HT1080 (cell line): ENCODE measurements at regions not wholly inside any gene's neighbourhood (a gene's known extent, or its start where the extent isn't known, plus 50 kb on each side); places are given as distances from the start of the nearest gene placed in this dataset.
"Not testable (repeated sequence)": the region's sequence is repeated elsewhere in the genome, so short reads cannot be mapped to it uniquely, and the experiment has no call there.

ENCODE experiments used
- DNase-seq: peaks from one replicate; pipeline ENCODE4 v3.0.0-alpha.2; 2015; ENCODE audit warnings: low read depth

DNA sequence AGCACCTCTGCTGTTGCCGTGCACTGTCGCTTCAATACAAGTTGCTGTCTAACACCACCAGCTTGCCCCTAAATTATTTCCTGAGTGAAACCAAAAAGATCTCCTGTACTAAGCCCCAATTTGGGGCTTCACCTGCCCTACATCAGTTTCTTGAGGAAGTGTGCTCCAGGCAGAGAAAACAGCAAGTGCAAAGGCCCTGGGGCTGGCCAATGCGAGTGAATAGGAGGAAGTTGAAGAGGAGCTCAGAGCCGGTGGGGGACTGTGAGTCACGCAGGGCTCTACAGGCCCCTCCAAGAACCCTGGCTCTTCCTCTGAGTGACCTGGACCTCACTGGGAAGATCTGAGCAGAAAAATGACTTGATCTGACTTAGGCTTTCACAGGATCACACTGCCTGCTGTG is 117.2 kb downstream of the IPO8 start:
- peak; percentile 26 for DNase-seq

DNA sequence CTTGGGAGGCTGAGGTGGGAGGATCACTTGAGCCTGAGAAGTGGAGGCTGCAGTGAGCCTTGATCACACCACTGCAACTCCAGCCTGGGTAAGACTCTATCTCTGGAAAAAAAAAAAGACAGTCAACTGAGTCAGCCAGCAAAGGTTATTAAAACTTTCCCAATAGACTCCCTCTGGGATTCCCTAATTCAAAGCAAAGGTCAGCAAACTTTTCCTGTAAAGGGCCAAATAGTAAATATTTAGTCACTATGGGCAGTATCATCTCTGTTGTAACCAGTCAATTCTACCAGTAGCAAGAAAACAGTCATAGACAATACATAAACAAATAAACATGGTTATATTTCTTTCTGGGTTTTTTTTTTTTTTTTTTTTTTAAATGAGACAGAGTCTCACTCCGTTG is 122.5 kb downstream of the IPO8 start:
- no peak for DNase-seq

DNA sequence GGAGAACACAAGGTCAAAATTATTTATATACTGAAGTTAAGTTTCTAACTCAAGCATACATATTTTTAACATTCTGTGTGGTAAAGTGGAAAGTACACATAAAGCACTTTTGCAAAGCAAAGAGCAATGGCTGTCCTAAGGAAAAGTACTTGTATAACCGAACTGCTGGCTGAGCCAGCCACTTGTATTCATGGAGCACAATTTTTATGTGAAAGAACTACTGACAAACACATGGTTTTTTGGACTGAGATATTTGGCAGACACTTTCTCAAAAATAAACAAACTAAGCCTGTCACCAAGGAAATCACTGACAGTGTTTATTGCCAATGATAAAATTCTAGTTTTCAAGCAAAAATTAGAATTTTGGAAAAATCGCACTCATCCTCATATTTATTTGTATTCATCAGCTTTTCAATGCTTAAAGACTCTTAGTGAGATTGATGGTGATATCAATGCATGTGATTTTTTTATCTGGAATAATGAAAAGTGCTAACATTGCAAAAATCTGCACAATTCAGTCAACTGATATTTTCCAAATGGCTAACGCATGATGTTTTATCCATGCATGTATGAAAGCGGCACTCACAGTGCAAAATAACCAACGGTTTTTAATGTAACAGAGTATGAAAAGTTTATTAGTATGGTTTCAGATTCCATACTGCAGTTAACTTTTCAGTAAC is 125.3 kb downstream of the IPO8 start:
- DNase-seq, result no peak

DNA sequence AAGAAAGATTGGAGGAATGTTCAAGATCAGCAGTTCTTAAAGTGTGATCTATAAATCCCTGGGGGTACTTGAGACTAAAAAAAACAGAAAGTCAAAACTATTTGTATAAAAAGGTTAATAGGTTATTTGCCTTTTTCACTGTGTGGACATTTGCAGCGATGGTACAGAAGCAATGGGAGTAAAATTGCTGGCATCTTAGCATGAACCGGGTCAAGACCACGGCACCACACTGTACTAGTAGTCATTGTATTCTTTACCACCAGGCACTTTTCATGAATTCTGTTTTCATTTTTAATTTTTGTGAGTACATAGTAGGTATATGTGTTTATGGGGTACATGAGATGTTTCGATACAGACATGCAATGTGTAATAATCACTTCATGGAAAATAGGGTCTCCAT is 126.2 kb downstream of the IPO8 start:
- DNase-seq, result no peak

DNA sequence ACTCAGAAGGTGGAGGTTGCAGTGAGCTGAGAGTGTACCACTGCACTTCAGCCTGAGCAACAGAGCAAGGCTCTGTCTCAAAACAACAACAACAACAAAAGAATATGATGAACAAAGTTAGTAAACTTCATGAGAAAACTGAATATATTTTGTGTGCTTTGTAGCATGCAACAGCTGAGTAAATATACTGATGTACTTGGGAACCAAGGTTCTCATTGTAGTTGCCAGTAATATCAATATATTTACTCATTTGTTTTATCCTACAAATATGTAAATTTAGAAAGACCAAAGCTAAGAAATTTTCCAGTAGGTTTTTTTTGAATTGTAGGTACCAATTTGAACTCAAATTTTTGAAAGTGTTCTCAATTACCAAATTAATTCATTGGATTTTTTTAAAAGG is 127.2 kb downstream of the IPO8 start:
- no peak for DNase-seq

DNA sequence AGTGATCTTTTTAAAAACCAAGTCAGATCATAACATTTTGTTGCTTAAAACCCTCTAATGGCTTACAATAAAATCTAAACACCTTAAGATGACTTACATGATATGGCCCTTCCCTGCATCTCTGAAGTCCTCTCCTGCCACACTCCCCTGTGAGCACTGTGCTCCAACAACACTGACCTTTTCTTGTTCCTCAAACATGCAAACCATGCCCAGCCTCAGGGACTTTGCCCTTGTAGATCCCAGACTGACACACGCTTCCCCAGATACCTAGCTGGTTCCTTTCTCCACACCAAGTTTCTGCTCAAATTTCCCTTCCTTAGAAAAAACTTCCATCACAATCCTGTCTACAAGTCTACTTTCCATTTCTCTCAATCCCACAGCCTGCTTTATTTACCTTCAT is 128.6 kb downstream of the IPO8 start:
- no peak for DNase-seq

DNA sequence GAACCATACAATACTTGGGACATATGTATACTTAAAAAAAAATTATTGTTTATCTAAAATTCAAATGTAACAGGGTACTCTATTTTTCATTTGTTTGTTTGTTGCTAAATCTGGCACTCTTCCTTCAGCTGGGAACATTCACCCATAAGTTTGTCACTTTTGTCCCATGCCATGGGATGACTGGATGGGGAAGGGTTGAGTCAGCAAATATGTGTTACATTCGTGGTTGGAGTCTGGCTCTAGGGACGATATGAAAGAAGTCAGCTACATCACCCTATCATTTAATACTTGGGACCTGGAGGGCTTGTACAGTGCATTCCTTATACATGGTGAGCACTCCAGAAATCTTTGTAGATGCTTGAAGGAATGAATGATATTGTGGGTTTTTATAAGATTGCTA is 131.3 kb downstream of the IPO8 start:
- no peak for DNase-seq

DNA sequence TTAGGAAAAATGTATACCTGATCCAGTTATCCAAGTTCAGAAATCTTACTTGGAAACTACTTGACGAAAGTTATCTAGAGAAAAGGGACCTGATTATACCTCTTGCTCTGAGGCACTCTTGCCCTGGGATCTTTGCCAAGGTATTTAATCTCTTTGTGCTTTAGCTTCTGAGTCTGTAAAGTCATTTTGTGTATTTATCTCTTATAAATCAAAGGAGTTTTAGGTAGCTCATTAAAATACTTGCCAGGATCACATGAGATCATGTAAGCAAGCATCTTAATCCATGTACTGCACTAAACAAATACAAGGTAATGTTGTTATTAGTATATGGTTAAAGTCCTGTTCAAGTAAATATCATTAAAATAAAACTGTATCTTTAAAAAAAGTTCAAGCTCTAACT is 147.5 kb downstream of the IPO8 start:
- no peak for DNase-seq

DNA sequence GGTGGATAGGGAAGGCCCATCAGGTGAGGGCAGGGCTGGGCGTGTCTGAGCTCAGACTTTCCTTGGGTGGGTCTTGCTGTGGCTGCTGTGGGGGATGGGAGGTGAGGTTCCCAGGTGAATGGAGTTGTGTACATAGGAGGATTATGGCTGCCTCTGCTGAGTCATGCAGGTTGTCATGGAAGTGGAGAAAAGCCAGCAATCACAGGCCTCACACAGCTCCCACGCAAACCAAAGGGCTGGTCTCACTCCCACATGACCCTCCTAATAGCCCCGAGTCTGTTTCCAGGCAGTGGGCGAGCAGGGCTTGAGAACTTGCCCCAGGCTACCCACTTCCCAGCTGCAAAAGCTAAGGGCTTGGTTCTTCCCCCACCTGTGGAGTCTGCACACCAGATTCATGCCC is 149.5 kb downstream of the IPO8 start:
- peak; percentile 25 for DNase-seq

DNA sequence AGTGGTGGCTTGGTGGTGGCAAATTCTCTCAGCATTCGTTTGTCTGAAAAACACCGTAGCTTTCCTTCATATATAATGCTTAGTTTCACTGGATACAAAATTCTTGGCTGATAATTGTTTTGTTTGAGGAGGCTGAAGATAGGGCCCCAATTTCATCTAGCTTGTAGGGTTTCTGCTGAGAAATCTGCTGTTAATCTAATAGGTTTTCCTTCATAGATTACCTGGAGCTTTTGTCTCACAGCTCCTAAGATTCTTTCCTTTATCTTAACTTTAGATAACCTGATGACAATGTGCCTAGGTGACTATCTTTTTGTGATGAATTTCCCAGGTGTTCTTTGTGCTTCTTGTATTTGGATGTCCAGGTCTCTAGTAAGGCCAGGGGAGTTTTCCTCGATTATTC is 151.0 kb downstream of the IPO8 start:
- not testable (repeated sequence) for DNase-seq

DNA sequence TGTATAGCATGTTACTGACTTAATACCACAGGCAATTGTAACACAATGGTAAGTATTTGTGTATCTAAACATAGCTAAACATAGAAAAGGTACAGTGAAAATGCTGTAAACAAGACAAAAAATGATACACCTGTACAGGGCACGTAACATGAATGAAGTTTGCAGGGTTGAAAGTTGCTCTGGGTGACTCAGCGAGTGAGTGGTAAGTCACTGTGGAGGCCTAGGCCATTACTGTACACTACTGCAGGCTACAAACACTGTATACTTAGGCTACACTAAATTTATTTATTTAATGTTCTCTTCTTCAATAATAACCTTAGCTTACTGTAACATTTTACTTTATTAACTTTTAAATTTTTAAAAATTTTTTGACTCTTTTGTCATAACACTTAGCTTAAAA is 158.4 kb downstream of the IPO8 start:
- DNase-seq, result no peak

DNA sequence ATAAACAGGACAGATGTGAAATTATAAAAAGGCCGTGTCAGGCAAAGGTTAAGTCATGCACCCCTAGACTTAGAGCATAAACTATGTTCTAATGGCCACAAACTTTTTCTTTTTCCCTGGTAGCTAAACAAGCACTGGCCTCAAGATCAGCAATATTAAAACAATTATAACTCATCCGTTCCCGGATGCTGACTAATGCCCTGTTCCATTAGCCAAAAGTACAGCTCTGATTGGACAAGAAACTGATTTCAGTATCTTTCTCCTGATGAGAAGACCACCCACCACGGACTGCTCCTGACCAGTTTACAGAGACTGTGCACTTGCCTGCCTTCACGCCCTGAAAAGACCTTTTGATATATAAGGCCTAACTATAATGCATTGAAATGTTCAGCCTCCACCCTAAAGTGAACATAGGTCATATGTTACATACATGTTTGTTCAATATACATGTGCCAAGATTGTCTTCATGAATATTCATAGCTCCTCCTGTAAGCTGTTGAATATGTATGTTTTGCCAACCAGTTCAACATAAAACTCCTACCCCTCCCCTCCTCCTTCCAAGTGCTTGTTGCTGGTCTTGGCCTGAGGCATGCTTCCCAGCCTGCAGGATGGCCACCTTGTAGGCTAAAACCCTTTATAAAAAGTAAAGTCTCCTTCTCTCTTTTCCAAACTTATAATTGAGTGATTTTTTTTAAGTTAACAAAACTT is 162.0 kb downstream of the IPO8 start:
- no peak for DNase-seq

DNA sequence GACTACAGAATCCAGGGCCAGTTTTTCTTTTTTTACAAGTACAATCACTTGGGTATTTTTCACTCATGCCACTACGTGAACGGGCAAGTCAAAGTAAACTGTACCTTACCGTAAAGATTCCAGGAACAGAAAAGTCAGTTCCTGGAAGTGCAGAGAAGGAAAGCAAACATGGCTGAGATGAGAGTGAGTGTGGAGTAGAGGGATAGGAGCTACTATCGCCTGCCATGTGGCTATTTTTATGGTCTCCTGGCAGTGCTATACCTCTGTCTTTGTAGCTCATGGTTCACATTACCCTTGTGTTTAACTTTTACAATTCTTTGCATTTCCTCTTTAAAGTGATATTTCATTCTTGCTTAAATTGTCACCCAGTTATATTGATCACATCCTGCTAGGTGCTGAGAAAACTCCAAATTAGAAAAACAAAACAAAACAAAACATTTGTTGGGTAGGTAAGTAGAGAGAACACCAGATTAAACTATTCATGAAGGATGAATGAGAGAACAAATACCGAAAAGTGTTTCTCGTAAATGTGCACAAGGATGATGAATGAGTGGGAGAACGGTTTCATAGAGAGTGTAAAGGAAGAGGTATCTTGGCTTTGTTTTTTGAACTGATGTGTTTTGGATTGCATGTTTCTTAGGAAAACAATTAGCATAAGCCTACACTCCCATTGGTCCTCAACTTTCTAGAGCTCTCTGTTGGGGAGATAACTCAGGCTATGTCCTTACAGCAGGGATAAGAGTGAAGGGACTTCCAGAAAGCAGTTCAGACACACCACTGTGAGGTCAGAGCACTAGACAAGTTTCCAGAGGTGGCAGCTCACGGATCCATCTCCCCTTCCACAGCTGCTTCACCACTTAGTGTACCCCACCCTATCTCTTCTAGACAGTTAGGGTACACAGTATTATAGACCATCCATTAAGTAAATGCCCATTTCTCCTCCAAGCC is 163.7 kb downstream of the IPO8 start:
- no peak for DNase-seq

DNA sequence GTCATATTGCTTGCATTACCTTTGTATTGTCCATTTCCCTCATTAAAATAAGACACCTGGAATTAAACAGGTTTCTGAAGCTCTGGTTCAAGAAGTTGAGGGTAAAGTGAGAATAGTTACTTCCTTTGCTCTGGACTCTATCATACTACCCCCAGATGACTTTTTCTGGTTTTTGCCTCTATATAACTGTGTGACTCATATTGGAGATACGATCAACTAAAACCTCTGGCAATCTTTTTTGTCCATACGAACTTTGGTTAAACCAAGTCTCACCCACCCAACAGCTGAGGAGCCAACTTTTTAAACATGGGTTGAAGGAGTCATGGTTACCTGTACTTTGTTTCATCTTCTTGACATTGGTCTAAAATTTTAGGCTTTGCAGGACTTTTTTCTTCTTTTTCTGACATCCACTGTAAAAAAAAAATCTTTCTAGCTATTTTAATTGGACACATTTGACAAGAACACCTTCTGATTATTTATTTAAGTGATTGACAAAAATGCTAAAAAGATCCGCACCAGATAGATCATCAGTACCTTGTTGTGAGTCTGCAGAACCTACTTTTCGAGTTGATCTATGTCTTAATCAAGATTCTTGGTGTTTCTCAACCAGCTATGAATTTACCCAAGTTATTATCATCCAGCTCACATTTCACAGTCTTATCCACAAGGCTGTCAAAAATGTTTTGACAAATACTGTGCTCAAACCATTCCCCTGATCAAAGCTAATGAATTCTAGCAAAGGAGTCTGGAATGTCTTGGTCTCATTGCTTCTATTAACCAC is 166.0 kb downstream of the IPO8 start:
- DNase-seq, result no peak

DNA sequence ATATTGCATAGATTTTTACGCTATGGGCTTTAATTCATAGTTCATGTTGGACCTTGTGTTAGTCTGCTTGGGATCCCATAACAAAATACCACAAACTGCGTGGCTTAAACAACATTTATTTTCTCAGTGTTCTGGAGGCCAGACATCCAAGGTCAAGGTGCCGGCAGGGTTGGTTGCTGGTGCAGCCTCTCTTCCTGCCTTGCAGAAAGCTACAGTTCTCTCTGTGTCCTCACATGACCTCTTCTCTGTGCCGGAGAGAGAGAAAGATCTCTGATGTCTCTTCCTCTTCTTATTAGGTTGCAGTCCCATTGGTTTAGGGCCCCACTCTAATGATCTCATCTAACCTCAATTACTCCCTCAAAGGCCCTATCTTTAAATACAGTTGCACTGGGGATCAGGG is 170.5 kb downstream of the IPO8 start:
- no peak for DNase-seq

DNA sequence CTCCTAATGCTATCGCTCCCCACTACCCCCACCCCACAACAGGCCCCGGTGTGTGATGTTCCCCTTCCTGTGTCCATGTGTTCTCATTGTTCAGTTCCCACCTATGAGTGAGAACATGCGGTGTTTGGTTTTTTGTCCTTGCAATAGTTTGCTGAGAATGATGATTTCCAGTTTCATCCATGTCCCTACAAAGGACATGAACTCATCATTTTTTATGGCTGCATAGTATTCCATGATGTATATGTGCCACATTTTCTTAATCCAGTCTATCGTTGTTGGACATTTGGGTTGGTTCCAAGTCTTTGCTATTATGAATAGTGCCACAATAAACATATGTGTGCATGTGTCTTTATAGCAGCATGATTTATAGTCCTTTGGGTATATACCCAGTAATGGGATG is 175.4 kb downstream of the IPO8 start:
- not testable (repeated sequence) for DNase-seq

DNA sequence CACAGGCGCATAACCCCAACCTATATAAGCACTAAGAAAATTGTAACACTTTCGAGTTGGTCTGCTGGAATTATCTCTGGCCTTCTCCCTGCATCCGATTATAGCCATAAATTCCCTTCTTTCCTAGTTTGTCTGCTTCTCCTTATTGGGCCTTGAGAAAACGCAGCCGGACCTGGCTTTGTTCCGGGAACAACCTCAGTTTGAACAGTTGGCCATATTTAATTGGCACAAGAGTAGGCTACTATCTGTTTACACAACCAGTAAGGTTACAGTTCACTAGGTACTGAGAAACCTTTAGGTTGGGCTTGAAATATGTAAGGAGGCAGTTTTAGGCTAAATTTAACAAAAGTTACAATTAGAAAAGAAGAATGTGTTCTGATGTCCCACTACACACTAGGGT is 176.1 kb downstream of the IPO8 start:
- no peak for DNase-seq

DNA sequence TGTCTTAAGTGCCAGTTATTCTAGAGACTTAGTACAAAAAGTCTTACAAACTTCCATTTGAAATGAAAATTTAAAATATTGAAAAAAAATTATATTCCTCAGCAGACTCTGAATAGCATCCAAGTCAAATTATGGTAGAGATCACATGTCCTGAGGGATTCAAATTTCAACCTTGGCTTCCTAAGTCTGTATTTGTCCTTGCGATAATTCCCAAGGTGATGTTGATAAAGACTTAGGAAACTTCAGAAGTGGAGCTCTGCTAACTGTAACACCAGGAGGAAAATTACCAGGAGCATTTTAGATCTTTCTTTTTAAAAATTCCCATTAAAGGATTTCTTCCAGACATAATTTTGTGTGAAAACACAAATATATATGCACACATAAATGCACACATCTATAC is 178.3 kb downstream of the IPO8 start:
- DNase-seq, result no peak

DNA sequence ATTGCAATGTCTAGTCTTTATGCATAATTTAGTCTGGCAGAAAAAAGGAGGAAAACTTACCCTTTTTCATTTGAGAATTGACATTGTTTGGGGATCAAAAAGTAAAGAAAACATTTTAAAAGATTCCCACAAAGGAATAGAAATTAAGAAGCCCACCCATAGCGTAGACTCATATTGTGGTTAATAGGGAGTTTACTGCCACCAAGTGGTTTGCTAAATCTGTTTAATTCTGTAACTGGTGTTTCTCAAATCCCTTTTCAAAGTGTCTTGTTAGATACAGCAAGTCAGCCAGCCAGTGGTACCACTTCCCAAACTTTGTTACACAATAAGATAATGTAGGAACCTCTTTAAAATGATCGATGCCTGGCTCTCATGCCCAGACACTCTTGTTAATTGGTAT is 180.3 kb downstream of the IPO8 start:
- no peak for DNase-seq

DNA sequence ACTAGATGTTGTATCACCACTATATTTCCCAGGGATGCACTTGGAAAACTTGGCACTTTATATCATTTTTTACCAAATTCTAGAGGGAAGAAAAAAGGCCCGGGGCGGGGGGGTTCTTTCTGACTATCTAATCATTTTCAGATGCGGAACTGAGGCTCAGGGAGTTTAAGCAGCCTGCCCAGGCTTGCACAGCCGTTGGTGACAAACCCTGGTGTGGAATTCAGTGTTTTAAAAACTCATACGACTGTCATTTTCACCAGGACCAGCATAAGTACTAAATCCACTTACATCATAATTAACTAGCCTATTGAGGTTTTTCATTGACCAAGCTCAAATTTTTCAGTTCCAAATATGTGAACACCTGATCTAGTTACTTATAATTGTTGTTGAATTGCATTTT is 181.0 kb downstream of the IPO8 start:
- DNase-seq, result no peak

DNA sequence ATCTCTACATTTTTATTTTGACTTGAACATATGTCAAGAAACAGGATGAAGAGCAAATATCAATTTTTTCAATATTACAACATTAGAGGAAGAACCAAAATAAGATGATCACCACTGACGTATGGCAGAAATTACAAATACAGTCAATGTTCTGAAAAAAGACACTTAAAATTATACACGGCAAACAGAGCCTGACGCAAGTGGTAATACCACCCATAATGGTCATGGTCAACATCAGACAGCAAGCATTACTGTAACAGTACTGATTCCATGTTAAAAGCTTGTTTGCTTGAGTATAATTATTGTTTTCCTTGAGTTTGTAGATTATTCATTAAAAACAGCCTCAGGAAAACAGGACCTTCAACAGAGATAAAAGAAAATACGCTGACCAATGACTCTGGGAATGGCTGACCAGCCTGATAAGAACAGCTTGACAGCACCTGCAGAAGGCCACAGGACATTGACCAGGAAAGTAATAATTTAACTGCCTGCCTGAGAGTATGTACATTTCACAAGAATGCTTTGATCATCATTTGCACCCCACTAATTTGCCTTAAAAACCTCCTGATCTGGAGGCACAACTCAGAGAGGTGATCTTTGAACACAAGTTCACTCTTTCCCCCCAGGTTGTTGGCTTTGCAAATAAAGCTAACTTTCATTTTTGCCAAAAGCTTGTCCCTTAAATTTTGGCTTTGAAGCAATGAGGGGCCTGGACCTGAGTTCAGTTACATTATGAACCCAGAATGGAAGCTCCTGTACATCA is 187.3 kb downstream of the IPO8 start:
- no peak for DNase-seq
